ENCODE measurements at regions not wholly inside any gene's neighbourhood (a gene's known extent, or its start where the extent isn't known, plus 50 kb on each side); places are given as distances from the start of the nearest gene placed in this dataset.

DNA sequence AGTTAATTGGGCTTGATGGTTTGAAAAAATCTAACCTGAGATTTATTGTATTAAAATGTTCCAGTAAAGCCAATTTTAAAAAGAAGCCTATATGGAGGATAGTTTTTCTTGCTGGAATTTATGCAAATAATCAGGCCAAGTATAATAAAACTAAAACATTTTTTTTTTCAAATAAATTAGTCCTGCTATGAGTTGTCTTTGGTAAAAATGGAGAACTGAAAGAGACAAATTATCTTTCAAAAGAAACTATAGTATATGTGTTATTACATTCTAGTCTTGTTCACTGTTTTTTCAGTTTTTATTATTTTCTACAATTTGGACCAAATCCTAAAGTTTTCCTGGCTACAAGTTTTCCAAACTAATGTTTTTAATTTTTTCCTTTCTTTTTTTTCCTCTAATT lies 468.9 kb downstream of the UQCRFS1 start:
- TF ChIP-seq, protein P1, sequence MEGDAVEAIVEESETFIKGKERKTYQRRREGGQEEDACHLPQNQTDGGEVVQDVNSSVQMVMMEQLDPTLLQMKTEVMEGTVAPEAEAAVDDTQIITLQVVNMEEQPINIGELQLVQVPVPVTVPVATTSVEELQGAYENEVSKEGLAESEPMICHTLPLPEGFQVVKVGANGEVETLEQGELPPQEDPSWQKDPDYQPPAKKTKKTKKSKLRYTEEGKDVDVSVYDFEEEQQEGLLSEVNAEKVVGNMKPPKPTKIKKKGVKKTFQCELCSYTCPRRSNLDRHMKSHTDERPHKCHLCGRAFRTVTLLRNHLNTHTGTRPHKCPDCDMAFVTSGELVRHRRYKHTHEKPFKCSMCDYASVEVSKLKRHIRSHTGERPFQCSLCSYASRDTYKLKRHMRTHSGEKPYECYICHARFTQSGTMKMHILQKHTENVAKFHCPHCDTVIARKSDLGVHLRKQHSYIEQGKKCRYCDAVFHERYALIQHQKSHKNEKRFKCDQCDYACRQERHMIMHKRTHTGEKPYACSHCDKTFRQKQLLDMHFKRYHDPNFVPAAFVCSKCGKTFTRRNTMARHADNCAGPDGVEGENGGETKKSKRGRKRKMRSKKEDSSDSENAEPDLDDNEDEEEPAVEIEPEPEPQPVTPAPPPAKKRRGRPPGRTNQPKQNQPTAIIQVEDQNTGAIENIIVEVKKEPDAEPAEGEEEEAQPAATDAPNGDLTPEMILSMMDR (IDR thresholded peaks at IDR 0.05) = no peak
- TF ChIP-seq POLR2A (IDR thresholded peaks at IDR 0.05) = no peak
